ENCODE measurements at regions not wholly inside any gene's neighbourhood (a gene's known extent, or its start where the extent isn't known, plus 50 kb on each side); places are given as distances from the start of the nearest gene placed in this dataset.

DNA sequence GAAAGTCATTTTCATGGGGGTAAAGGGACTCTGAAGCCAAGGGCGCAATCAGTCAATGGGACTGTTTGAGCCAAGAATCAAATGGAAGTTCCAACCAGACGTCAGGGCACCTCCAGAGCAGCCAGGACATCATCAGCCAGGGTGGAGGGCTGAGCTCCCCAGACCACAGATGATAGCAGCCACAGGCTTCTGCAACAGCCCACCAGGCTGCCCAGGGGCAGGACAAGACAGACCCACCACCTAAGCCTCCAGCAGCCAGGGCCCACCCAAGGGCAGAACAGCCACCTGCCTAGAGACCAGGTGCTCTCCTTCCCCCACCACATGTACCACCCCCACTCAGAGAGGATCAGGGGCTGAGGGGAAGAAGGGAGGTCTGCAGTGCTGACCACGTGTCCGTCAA is 53.8 kb upstream of the SLC66A3 start:
- POLR2A ChIA-PET, result no interaction called here
- H3K9me3 Mint-ChIP-seq, result no peaks in the 10 kb centered on the region
- H3K4me3 Mint-ChIP-seq, result no peak overlapping the region
- no peaks in the 10 kb centered on the region for H3K36me3 Mint-ChIP-seq (ENCODE audit: low read depth)
- H3K27me3 Mint-ChIP-seq, result peaks cover 1% of the 10 kb centered on the region
- no peak for ATAC-seq
- no peak overlapping the region for H3K27ac Mint-ChIP-seq
- TF ChIP-seq CTCF (IDR thresholded peaks at IDR 0.05), result no peak
- peaks cover 9% of the 10 kb centered on the region for H3K4me1 Mint-ChIP-seq (ENCODE audit: low read depth)
- intact Hi-C loops (cut with micrococcal nuclease), result no loop called here
- CTCF ChIA-PET, result no interaction called here
- no peak for DNase-seq

DNA sequence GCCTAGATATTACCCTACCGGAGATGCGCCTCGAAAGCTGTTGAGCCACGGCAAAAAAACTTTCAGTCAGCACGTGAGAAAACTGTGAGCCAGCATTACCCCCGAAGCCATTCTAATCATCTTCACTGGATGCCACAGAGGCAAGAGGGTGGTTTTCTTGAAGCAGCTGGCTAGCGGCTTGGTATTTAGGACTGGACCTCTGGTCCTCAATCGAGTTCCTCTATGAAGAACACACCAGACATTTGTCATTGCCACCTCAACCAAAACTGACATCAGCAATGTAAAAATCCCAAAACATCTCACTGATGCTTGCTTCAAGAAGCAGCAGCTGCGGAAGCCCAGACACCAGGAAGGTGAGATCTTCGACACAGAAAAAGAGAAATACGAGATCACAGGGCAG is 52.8 kb upstream of the SLC66A3 start:
- ATAC-seq (no peak), DNase-seq (no peak)
- H3K27ac Mint-ChIP-seq, result no peak overlapping the region
- no peak for TF ChIP-seq CTCF (IDR thresholded peaks at IDR 0.05)
- intact Hi-C loops (cut with micrococcal nuclease), result no loop called here
- no peaks in the 10 kb centered on the region for H3K9me3 Mint-ChIP-seq
- H3K4me1 Mint-ChIP-seq (ENCODE audit: low read depth), result peaks cover 9% of the 10 kb centered on the region
- CTCF ChIA-PET, result no interaction called here
- no peak overlapping the region for H3K4me3 Mint-ChIP-seq
- peaks cover 1% of the 10 kb centered on the region for H3K27me3 Mint-ChIP-seq
- POLR2A ChIA-PET, result no interaction called here
- no peaks in the 10 kb centered on the region for H3K36me3 Mint-ChIP-seq (ENCODE audit: low read depth)

GRCh38 chr2:11102956-11103860 is 52.1 kb upstream of the SLC66A3 start:
- POLR2A ChIA-PET, result interaction anchor here (0.7 kb wide), 1 partner anchor 701 kb away, joined by 3 read pairs; no protein-coding TSS in a partner anchor
- no peak for TF ChIP-seq CTCF (IDR thresholded peaks at IDR 0.05)
- intact Hi-C loops (cut with micrococcal nuclease), result no loop called here

GRCh38 chr2:11103984-11104793 is 51.1 kb upstream of the SLC66A3 start:
- ChIA-PET CTCF (interaction anchor here (1.2 to 1.8 kb wide), 2 partner anchors 15 to 29 kb away, joined by 3 to 4 read pairs; a partner anchor contains a TSS), POLR2A (interaction anchor here (0.7 kb wide), 1 partner anchor 700 kb away, joined by 3 read pairs; no protein-coding TSS in a partner anchor)
- DNase-seq (peak; percentile 14), ATAC-seq (no peak)
- Mint-ChIP-seq H3K27me3 (peaks cover 1% of the 10 kb centered on the region), H3K27ac (no peak overlapping the region), H3K36me3 (ENCODE audit: low read depth) (no peaks in the 10 kb centered on the region), H3K4me3 (no peak overlapping the region), H3K4me1 (ENCODE audit: low read depth) (peaks cover 9% of the 10 kb centered on the region), H3K9me3 (no peaks in the 10 kb centered on the region)
- intact Hi-C loops (cut with micrococcal nuclease), result no loop called here
- no peak for TF ChIP-seq CTCF (IDR thresholded peaks at IDR 0.05)

More at GRCh38 chr2:11102956-11103860, 52.1 kb upstream of the SLC66A3 start:
- Mint-ChIP-seq H3K9me3 (no peaks in the 10 kb centered on the region), H3K27me3 (peaks cover 1% of the 10 kb centered on the region), H3K36me3 (ENCODE audit: low read depth) (no peaks in the 10 kb centered on the region), H3K4me3 (no peak overlapping the region), H3K27ac (no peak overlapping the region), H3K4me1 (ENCODE audit: low read depth) (peaks cover 9% of the 10 kb centered on the region)
- no peak for DNase-seq
- CTCF ChIA-PET, result interaction anchor here (1.2 kb wide), 1 partner anchor 14 kb away, joined by 3 read pairs; no protein-coding TSS in a partner anchor
- no peak for ATAC-seq

Measured in activated CD8-positive, alpha-beta T cell treated with anti-CD3 and anti-CD28 coated beads for 36 hours (primary cell).